Bone marrow (tissue), 2 donors: ENCODE measurements at regions not wholly inside any gene's neighbourhood (a gene's known extent, or its start where the extent isn't known, plus 50 kb on each side); places are given as distances from the start of the nearest gene placed in this dataset.

Experiments
- DNase-seq, 2 donors: peaks; one replicate each; lab custom pipeline; 2025; lab: John Stamatoyannopoulos, UW

DNA sequence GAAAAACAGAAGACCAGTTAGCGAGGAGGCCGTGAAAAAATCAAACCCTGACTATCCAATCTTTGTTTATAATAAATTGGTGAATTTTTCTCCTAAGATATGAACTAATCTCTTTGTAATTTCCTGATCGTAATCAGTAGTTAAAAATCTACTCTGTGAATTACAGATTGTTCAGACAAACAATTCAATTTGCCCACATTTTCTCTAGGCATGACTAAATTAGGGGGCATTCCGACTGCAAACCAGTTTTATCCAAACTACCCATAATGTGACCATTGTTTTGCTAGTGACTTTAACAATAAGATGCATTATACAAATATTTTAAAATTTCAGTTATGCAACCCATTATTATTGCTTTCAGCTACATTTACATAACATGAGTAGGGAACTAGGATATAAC is 546.9 kb upstream of the ADAMTS5 start:
- no peak for DNase-seq

GRCh38 chr21:27513016-27513415 is 546.1 kb upstream of the ADAMTS5 start:
- DNase-seq = no peak

- no peak for DNase-seq
These were observed 544.3 kb upstream of the ADAMTS5 start for GRCh38 chr21:27511233-27511632.

- no peak for DNase-seq
These were observed 540.8 kb upstream of the ADAMTS5 start for GRCh38 chr21:27507695-27508094.

DNA sequence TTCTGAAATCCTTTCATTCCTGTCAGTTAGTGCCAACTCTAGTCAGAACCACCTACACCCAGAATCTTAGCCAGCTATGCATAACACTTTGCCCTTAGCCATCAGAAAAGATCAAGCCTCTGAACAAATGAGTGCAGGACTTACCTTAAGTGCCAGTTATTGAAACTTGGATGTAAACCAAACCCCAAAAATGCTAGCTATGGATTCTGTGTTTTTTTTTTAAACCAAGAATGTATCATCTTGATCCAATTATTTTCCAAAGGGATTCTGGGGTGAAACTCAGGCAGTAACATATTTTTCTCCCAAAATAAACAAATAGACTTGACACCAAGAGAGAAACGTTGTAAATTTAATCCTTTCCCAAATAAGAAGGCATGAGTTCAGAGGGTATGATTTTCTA is 538.6 kb upstream of the ADAMTS5 start:
- DNase-seq = no peak

DNA sequence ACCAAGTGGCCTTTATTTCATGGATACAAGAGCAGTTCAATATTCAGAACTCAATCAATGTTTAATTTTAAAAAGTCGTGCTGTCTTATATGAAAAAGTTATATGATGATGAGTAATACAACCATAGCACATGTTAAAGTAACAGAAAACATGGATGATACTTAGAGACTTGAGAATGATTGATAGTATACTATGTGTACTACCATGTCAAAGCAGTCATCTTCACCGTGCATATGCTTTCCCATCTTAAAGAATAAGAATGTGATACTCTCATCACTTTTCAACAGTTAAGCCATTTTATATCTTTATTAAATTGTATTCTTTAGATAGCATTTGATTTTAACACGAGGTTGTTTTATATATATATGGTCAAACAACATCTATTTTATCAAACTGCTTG is 535.9 kb upstream of the ADAMTS5 start:
- no peak for DNase-seq

GRCh38 chr21:27498025-27498424 is 531.1 kb upstream of the ADAMTS5 start:
- no peak for DNase-seq

- DNase-seq = no peak
These were observed 528.9 kb upstream of the ADAMTS5 start for GRCh38 chr21:27495836-27496235.

DNA sequence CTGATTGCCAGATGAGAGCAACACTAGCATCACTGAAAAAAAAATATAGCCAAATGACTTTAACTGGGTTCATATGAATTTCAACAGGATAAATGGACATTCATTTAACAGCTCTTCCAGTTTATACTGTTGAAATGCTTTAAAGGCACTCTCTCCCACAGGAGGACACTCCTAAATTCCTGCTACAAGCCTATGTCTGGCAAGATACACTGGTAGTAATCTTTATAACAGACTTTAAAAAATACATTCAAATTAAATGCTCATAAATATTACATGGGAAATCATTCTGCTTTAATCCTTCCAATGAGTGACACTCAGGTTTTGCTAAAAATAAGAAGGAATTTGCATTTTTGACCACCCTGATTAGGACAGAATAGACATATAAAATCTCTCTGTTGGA is 526.7 kb upstream of the ADAMTS5 start:
- no peak for DNase-seq

- DNase-seq = no peak
These were observed 520.8 kb upstream of the ADAMTS5 start for GRCh38 chr21:27487676-27488075.

- DNase-seq = no peak
These were observed 514.0 kb upstream of the ADAMTS5 start for GRCh38 chr21:27480841-27481261.

GRCh38 chr21:27477296-27477695 is 510.4 kb upstream of the ADAMTS5 start:
- no peak for DNase-seq

DNA sequence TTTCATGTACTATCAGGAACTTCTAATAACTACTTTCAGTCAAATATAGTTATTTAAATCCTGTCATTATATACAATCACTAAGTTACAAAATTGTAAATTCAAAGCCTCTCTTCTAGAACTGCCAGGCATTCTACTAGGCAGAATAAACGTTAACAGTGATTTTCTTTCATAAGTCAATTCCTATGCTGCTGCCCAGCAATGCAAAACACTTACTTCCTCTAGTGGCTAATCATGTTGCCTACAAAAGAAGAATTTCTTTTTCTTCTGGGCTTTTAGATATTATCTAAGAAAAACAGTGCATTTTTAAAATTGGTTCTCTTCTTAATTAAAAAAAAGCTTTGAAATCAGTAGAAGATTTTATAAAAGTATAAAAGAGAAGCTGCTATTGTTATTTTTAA is 509.8 kb upstream of the ADAMTS5 start:
- no peak for DNase-seq

GRCh38 chr21:27475363-27475955 is 508.6 kb upstream of the ADAMTS5 start:
- DNase-seq = no peak

- DNase-seq = no peak
These were observed 500.5 kb upstream of the ADAMTS5 start for GRCh38 chr21:27467366-27467765.

DNA sequence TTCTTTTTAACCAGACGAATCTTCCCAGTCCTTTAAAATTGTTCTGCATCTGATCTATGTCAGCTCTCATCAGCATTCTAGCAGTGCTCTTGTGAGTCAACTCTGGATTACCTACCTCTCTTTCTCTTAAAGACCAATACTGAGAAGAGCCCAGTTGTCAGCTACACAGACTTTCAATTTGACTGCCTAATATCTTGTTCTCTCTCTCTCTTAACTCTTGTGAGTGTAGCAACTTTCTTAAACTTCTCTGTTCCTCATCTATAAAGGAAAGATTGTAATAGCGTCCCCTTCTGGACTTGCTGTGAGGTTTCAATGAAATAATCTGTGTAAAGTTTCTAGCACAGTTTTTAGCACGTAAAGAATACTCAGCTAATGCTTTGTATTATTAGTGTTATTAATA is 499.3 kb upstream of the ADAMTS5 start:
- DNase-seq = no peak

GRCh38 chr21:27464648-27465047 is 497.8 kb upstream of the ADAMTS5 start:
- no peak for DNase-seq

- DNase-seq = no peak
These were observed 495.8 kb upstream of the ADAMTS5 start for GRCh38 chr21:27462726-27463125.

GRCh38 chr21:27454234-27454633 is 487.3 kb upstream of the ADAMTS5 start:
- no peak for DNase-seq

GRCh38 chr21:27451116-27451515 is 484.2 kb upstream of the ADAMTS5 start:
- DNase-seq = no peak

GRCh38 chr21:27450216-27450615 is 483.3 kb upstream of the ADAMTS5 start:
- DNase-seq = no peak

DNA sequence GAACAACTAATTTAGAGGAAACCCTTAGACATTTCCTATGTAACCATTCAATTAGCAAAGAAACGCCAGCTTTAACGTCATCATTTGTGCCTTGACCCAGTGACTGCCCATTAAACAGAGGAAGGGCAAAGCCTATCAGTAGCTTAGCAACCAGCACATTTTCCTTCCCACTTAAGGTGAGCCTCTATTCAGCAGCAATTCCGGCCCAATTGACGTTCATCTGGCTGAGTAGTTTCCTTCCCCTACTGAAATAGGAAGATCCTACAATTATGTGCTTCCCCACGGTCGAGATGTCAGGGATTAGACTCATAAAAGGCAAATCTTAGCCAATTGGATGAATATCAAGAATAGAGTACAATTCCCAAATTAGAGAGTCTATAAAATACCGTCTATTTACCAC is 482.1 kb upstream of the ADAMTS5 start:
- DNase-seq = no peak

DNA sequence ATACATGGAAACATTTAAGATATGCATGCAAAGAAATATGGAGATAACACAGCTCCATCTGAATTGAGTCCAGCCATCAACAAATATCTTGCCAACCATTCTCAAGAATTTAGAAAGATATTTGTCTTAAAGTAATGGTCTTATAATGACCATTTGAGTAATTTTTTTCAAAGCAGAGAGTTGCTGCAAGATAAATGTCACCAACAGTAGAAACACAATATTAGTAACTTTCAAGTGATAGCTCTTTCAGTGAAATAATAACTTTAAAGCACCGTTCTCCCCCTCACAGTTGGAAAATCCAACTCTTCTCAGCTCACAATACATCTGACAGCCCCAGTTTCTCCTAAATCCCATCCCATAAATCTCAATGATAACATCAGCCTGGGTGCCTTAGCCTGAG is 481.0 kb upstream of the ADAMTS5 start:
- no peak for DNase-seq

GRCh38 chr21:27429710-27430341 is 462.9 kb upstream of the ADAMTS5 start:
- no peak for DNase-seq
